AG10803 (cell line): ENCODE measurements at regions not wholly inside any gene's neighbourhood (a gene's known extent, or its start where the extent isn't known, plus 50 kb on each side); places are given as distances from the start of the nearest gene placed in this dataset.

Experiments
- DNase-seq: peaks from one replicate; pipeline ENCODE4 v3.0.0; 2010; ENCODE audit warnings: low read depth
- H3K4me3 ChIP-seq: 2 replicates; pipeline ENCODE4 v1.5.1; 2011; ENCODE audit warnings: mild to moderate bottlenecking, low read length, control low read depth
- CTCF ChIP-seq: conservative IDR thresholded peaks from 2 replicates; pipeline ENCODE4 v1.5.1; 2011; ENCODE audit warnings: mild to moderate bottlenecking, low read length, control low read depth, inconsistent platforms

GRCh38 chr11:116605543-116606459 is 167.0 kb downstream of the BUD13 start:
- peak; percentile 31 for TF ChIP-seq CTCF
- DNase-seq: no peak

GRCh38 chr11:116603728-116604323 is 169.0 kb downstream of the BUD13 start:
- TF ChIP-seq CTCF: no peak
- no peak overlapping the region for H3K4me3 ChIP-seq
- DNase-seq: no peak

More at GRCh38 chr11:116605543-116606459, 167.0 kb downstream of the BUD13 start:
- H3K4me3 ChIP-seq: no peak overlapping the region

- no peak overlapping the region for H3K4me3 ChIP-seq
- no peak for TF ChIP-seq CTCF
- no peak for DNase-seq
Measured at GRCh38 chr11:116602637-116602942, 170.2 kb downstream of the BUD13 start.

GRCh38 chr11:116601814-116602636 is 170.8 kb downstream of the BUD13 start:
- DNase-seq: peak; percentile 20
- no peak overlapping the region for H3K4me3 ChIP-seq
- no peak for TF ChIP-seq CTCF

GRCh38 chr11:116600930-116601329 is 171.9 kb downstream of the BUD13 start:
- DNase-seq: peak; percentile 4
- no peak overlapping the region for H3K4me3 ChIP-seq
- no peak for TF ChIP-seq CTCF

GRCh38 chr11:116598556-116598955 is 174.2 kb downstream of the BUD13 start:
- no peak overlapping the region for H3K4me3 ChIP-seq
- TF ChIP-seq CTCF: no peak
- DNase-seq: no peak
